Suppressor macrophage treated with lipopolysaccharide for 4 hours (primary cell): ENCODE measurements at regions not wholly inside any gene's neighbourhood (a gene's known extent, or its start where the extent isn't known, plus 50 kb on each side); places are given as distances from the start of the nearest gene placed in this dataset.
"Not testable (repeated sequence)": the region's sequence is repeated elsewhere in the genome, so short reads cannot be mapped to it uniquely, and the experiment has no call there.

Source experiments
- DNase-seq: peaks from one replicate; pipeline ENCODE4 v3.0.0-alpha.2; 2020

- DNase-seq, result not testable (repeated sequence)
These were observed 183.7 kb upstream of the AKAP13 start for GRCh38 chr15:85196697-85197096.

GRCh38 chr15:85197582-85197981, 182.8 kb upstream of the AKAP13 start:
- not testable (repeated sequence) for DNase-seq

GRCh38 chr15:85198432-85198831, 182.0 kb upstream of the AKAP13 start:
- DNase-seq, result not testable (repeated sequence)

GRCh38 chr15:85200215-85200614, 180.2 kb upstream of the AKAP13 start:
- not testable (repeated sequence) for DNase-seq

- not testable (repeated sequence) for DNase-seq
These were observed 179.1 kb upstream of the AKAP13 start for GRCh38 chr15:85201118-85201793.

GRCh38 chr15:85204481-85204880, 175.9 kb upstream of the AKAP13 start:
- not testable (repeated sequence) for DNase-seq

- DNase-seq, result not testable (repeated sequence)
These were observed 146.5 kb upstream of the AKAP13 start for GRCh38 chr15:85233791-85234325.

- not testable (repeated sequence) for DNase-seq
These were observed 145.8 kb upstream of the AKAP13 start for GRCh38 chr15:85234450-85235196.

- DNase-seq, result not testable (repeated sequence)
These were observed 136.3 kb upstream of the AKAP13 start for GRCh38 chr15:85244056-85244455.

- DNase-seq, result not testable (repeated sequence)
These were observed 129.4 kb upstream of the AKAP13 start for GRCh38 chr15:85250938-85251542.

- not testable (repeated sequence) for DNase-seq
These were observed 127.0 kb upstream of the AKAP13 start for GRCh38 chr15:85253196-85253915.

GRCh38 chr15:85254961-85255360, 125.4 kb upstream of the AKAP13 start:
- DNase-seq, result not testable (repeated sequence)

- DNase-seq, result not testable (repeated sequence)
These were observed 124.9 kb upstream of the AKAP13 start for GRCh38 chr15:85255502-85255901.

GRCh38 chr15:85256009-85256997, 124.1 kb upstream of the AKAP13 start:
- DNase-seq, result not testable (repeated sequence)

GRCh38 chr15:85258062-85258445, 122.3 kb upstream of the AKAP13 start:
- DNase-seq, result not testable (repeated sequence)

- not testable (repeated sequence) for DNase-seq
These were observed 121.7 kb upstream of the AKAP13 start for GRCh38 chr15:85258559-85259209.

GRCh38 chr15:85260526-85260925, 119.9 kb upstream of the AKAP13 start:
- DNase-seq, result not testable (repeated sequence)

- DNase-seq, result not testable (repeated sequence)
These were observed 117.8 kb upstream of the AKAP13 start for GRCh38 chr15:85262461-85263055.

GRCh38 chr15:85263842-85264440, 116.5 kb upstream of the AKAP13 start:
- not testable (repeated sequence) for DNase-seq

- not testable (repeated sequence) for DNase-seq
These were observed 115.7 kb upstream of the AKAP13 start for GRCh38 chr15:85264614-85265190.
